ENCODE measurements at regions not wholly inside any gene's neighbourhood (a gene's known extent, or its start where the extent isn't known, plus 50 kb on each side); places are given as distances from the start of the nearest gene placed in this dataset.

GRCh38 chr5:111649516-111649915 lies 107.5 kb downstream of the NREP start:
- TF ChIP-seq CTCF (IDR thresholded peaks at IDR 0.05) (no peak), POLR2A (IDR thresholded peaks at IDR 0.05) (no peak)
